PC-3 (cell line): ENCODE measurements at regions not wholly inside any gene's neighbourhood (a gene's known extent, or its start where the extent isn't known, plus 50 kb on each side); places are given as distances from the start of the nearest gene placed in this dataset.
"Not testable (repeated sequence)": the region's sequence is repeated elsewhere in the genome, so short reads cannot be mapped to it uniquely, and the experiment has no call there.

ENCODE experiments used
- ATAC-seq: fragments of 200-7000 bp; cut with Tn5 transposase; 2 replicates; pipeline ENCODE4 v1.9.1; 2020; ENCODE audit warnings: mild to moderate bottlenecking, moderate library complexity
- BruUV-seq: library from RNA; stranded (reverse); fragments of 400-500 nt; replicated peaks from 2 replicates; lab custom pipeline; 2021; lab: Mats Ljungman, UMichigan
- CTCF ChIA-PET: fragments of 300-600 bp; sonication (Branson Sonifier 250); formaldehyde crosslinking; loops from one replicate; lab custom pipeline; 2022; ENCODE audit warnings: antibody characterized with exemption; lab: Charles Lee
- POLR2A ChIA-PET: fragments of 300-600 bp; sonication (Branson Sonifier 250); formaldehyde crosslinking; loops from one replicate; lab custom pipeline; 2022; ENCODE audit warnings: antibody characterized with exemption; ENCODE audit not compliant: unreplicated experiment; lab: Charles Lee
- DNase-seq: peaks from one replicate; pipeline ENCODE4 v3.0.0-alpha.2; 2015
- H2AFZ ChIP-seq: fragments of 300-600 bp; sonication (generic); 2 replicates; pipeline ENCODE4 v1.6.0; 2016; ENCODE audit warnings: antibody characterized with exemption, low read length
- H3F3A ChIP-seq: fragments of 300-600 bp; sonication (generic); one replicate; pipeline ENCODE4 v1.6.0; 2017; ENCODE audit warnings: antibody characterized with exemption, low read length, control low read depth, mild to moderate bottlenecking; ENCODE audit not compliant: unreplicated experiment
- H3K27ac ChIP-seq: fragments of 300-600 bp; sonication (generic); 2 replicates; pipeline ENCODE4 v1.5.1; 2016; ENCODE audit warnings: mild to moderate bottlenecking, low read length
- H3K27me3 ChIP-seq: fragments of 300-600 bp; sonication (generic); 2 replicates; pipeline ENCODE4 v1.6.1; 2016; ENCODE audit warnings: low read length, mixed read lengths
- H3K36me3 ChIP-seq: fragments of 300-600 bp; sonication (generic); 2 replicates; pipeline ENCODE4 v1.6.1; 2016; ENCODE audit warnings: low read depth, mixed run types, low read length, mixed read lengths
- H3K4me1 ChIP-seq: fragments of 300-600 bp; sonication (generic); 2 replicates; pipeline ENCODE4 v1.5.1; 2016; ENCODE audit warnings: low read length; ENCODE audit not compliant: insufficient read depth
- H3K4me2 ChIP-seq: fragments of 300-600 bp; sonication (generic); 2 replicates; pipeline ENCODE4 v1.6.0; 2016; ENCODE audit warnings: low read length
- H3K4me3 ChIP-seq: fragments of 300-600 bp; sonication (generic); 2 replicates; pipeline ENCODE4 v1.5.1; 2016; ENCODE audit warnings: mild to moderate bottlenecking, low read length, mixed read lengths
- H3K79me2 ChIP-seq: fragments of 300-600 bp; sonication (generic); 2 replicates; pipeline ENCODE4 v1.6.1; 2017; ENCODE audit warnings: low read length, mixed read lengths
- H3K9ac ChIP-seq: fragments of 300-600 bp; sonication (generic); 2 replicates; pipeline ENCODE4 v1.6.0; 2016; ENCODE audit warnings: mild to moderate bottlenecking, low read length
- H3K9me2 ChIP-seq: fragments of 300-600 bp; sonication (generic); replicated peaks from 2 replicates; pipeline ENCODE4 v1.6.1; 2016; ENCODE audit warnings: mixed run types, low read length, mixed read lengths
- H3K9me3 ChIP-seq: fragments of 300-600 bp; sonication (generic); 2 replicates; pipeline ENCODE4 v1.6.1; 2016; ENCODE audit warnings: low read length, mixed read lengths
- H4K20me1 ChIP-seq: fragments of 300-600 bp; sonication (generic); 2 replicates; pipeline ENCODE4 v1.6.1; 2016; ENCODE audit warnings: low read length, mixed read lengths
- CTCF ChIP-seq: fragments of 300-600 bp; sonication (generic); conservative IDR thresholded peaks from 2 replicates; pipeline ENCODE4 v1.5.1; 2017; ENCODE audit warnings: antibody characterized with exemption, low read depth, mild to moderate bottlenecking, low read length
- EZH2 ChIP-seq: fragments of 300-600 bp; sonication (generic); IDR thresholded peaks from one replicate; pipeline ENCODE4 v1.6.1; 2017; ENCODE audit warnings: antibody characterized with exemption, mild to moderate bottlenecking, low read length; ENCODE audit not compliant: unreplicated experiment
- EZH2phosphoT487 ChIP-seq: fragments of 300-600 bp; sonication (generic); IDR thresholded peaks from 2 replicates; pipeline ENCODE4 v1.6.1; 2018; ENCODE audit warnings: mild to moderate bottlenecking, antibody characterized with exemption, low read length, borderline replicate concordance
- intact Hi-C: fragments of 100-400 bp; cut with micrococcal nuclease; formaldehyde crosslinking; loops from 2 replicates; pipeline ENCODE4 v1.9.0; 2023

DNA sequence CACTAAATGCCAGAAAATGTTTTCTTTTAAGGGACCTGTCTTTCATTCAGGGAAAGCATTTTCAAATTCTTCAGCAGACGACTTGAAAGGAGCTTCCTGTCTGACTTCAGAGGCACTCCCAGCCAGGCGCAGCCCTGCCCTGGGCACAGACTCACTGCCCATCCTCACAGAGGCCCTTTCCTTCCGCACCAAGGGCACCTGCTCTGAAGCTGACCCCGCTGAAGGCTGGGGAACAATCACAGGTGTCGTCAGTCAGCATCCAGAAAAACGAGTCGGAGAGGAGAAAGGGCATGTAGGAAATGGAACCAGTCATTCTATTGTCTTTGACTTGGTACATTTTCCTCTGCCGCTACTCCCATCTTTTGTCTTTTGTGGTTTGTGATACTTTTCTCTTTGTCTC, 125.3 kb upstream of the PARD3 start:
- POLR2A ChIA-PET, result no interaction called here
- H3K9me3 ChIP-seq, result no peaks in the 10 kb centered on the region
- H3K4me2 ChIP-seq, result no peak overlapping the region
- no peaks in the 10 kb centered on the region for H3K36me3 ChIP-seq
- intact Hi-C loops, result no loop called here
- ATAC-seq (no peak), DNase-seq (no peak)
- BruUV-seq, result no TSS peak
- H3F3A ChIP-seq, result no peaks in the 10 kb centered on the region
- no peak overlapping the region for H3K27ac ChIP-seq
- no peaks in the 10 kb centered on the region for H4K20me1 ChIP-seq
- H3K9me2 ChIP-seq, result no peaks in the 10 kb centered on the region
- peaks cover 8% of the 10 kb centered on the region for H3K4me1 ChIP-seq
- no peaks in the 10 kb centered on the region for H3K79me2 ChIP-seq
- H3K4me3 ChIP-seq, result no peak overlapping the region
- CTCF ChIA-PET, result no interaction called here
- no peak overlapping the region for H2AFZ ChIP-seq
- no peak for TF ChIP-seq EZH2phosphoT487
- TF ChIP-seq CTCF, result no peak
- no peak for TF ChIP-seq EZH2
- no peaks in the 10 kb centered on the region for H3K27me3 ChIP-seq
- no peak overlapping the region for H3K9ac ChIP-seq

DNA sequence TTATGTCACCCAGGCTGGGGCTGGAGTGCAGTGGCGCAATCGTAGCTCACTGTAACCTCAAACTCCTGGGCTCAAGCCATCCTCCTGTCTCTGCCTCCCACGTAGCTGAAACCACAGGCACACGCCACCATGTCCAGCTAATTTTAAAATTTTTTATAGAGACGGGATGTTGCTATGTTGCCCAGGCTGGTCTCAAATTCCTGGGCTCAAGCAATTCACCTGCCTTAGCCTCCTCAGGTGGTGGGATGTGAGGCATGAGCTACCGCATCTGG, 123.2 kb upstream of the PARD3 start:
- Histone ChIP-seq H3K4me3 (no peak overlapping the region), H3K36me3 (no peaks in the 10 kb centered on the region), H3K9me3 (no peaks in the 10 kb centered on the region), H3K9ac (no peak overlapping the region), H2AFZ (no peak overlapping the region), H3K27ac (no peak overlapping the region), H4K20me1 (no peaks in the 10 kb centered on the region), H3K79me2 (no peaks in the 10 kb centered on the region), H3K27me3 (no peaks in the 10 kb centered on the region), H3K4me2 (no peak overlapping the region), H3K9me2 (no peaks in the 10 kb centered on the region), H3F3A (no peaks in the 10 kb centered on the region), H3K4me1 (peaks cover 8% of the 10 kb centered on the region)
- no peak for ATAC-seq
- no peak for DNase-seq
- CTCF ChIA-PET, result interaction anchor here (0.7 to 1.7 kb wide), 4 partner anchors 84 to 1414 kb away, joined by 4 to 17 read pairs (median 6); no protein-coding TSS in a partner anchor
- POLR2A ChIA-PET, result interaction anchor here (0.5 to 0.6 kb wide), 2 partner anchors 17 to 85 kb away, joined by 4 to 15 read pairs; no protein-coding TSS in a partner anchor
- TF ChIP-seq EZH2phosphoT487 (no peak), CTCF (no peak), EZH2 (no peak)
- no TSS peak for BruUV-seq
- intact Hi-C loops, result no loop called here

DNA sequence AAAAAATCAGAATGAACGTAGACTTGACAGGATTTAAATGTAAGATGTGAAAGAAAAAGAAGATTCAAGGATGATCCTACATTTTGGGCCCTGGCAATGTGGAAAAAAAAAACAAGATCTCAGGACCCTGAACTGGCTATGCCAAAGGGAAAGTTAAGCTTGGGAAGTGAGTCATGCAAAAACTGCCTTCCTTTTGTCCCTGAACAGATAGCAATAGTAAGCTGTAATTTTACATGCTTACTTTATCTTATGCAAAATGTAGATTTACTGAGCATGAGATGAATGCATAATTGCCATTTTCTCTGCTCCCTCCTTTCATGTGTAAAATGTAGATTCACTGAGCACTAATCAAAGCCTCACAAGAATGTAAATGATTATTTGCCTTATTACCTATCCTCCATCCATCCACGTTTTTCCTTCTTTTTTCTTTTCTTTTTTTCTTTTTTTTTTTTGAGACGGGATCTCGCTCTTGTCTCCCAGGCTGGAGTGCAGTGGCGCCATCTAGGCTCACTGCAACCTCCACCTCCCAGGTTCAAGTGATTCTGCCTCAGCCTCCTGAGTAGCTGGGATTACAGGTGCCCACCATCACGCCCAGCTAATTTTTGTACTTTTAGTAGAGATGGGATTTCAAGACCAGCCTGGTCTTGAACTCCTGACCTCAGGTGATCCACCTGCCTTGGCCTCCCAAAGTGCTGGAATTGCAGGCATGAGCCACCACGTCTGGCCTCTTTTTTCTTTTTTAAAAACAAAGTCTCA, 122.7 kb upstream of the PARD3 start:
- H3K79me2 ChIP-seq, BruUV-seq, H3F3A ChIP-seq, H3K4me3 ChIP-seq, H3K36me3 ChIP-seq, H3K9me2 ChIP-seq, H3K27ac ChIP-seq, H3K27me3 ChIP-seq, H4K20me1 ChIP-seq, H3K9me3 ChIP-seq, H3K9ac ChIP-seq, intact Hi-C loops, H3K4me1 ChIP-seq: not testable (repeated sequence)
- DNase-seq, result peak; percentile 78
- TF ChIP-seq CTCF, result peak; percentile 82
- POLR2A ChIA-PET, result interaction anchor here (0.5 to 0.7 kb wide), 6 partner anchors 16 to 1879 kb away, joined by 3 to 19 read pairs (median 5); no protein-coding TSS in a partner anchor
- peak; percentile 86 for ATAC-seq
- CTCF ChIA-PET, result interaction anchor here (0.5 to 1.7 kb wide), 12 partner anchors 19 to 1682 kb away, joined by 3 to 17 read pairs (median 4); no protein-coding TSS in a partner anchor
- H3K4me2 ChIP-seq, result peak overlapping the region; percentile 38
- peak overlapping the region; percentile 30 for H2AFZ ChIP-seq
